ENCODE measurements at regions not wholly inside any gene's neighbourhood (a gene's known extent, or its start where the extent isn't known, plus 50 kb on each side); places are given as distances from the start of the nearest gene placed in this dataset.
A peak's percentile ranks its signal among the peaks of the same experiment; 100 is the strongest.

GRCh38 chr6:148616841-148617240 is 130.0 kb upstream of the UST start:
- no peak overlapping the region for H3K27ac Mint-ChIP-seq
- no peaks in the 10 kb centered on the region for H3K9me3 Mint-ChIP-seq
- H3K27me3 Mint-ChIP-seq (ENCODE audit: insufficient read depth), result peaks cover 12% of the 10 kb centered on the region; the same call in 1 of the 2 replicates
- peaks cover 12% of the 10 kb centered on the region for H3K4me1 Mint-ChIP-seq (ENCODE audit: low read depth)
- H3K36me3 Mint-ChIP-seq (ENCODE audit: low read depth), result no peaks in the 10 kb centered on the region
- no peak for DNase-seq
- H3K4me3 Mint-ChIP-seq, result no peak overlapping the region
- no peak for TF ChIP-seq CTCF (IDR thresholded peaks at IDR 0.05)

GRCh38 chr6:148617530-148617929 is 129.3 kb upstream of the UST start:
- Mint-ChIP-seq H3K4me3 (no peak overlapping the region), H3K9me3 (no peaks in the 10 kb centered on the region), H3K4me1 (ENCODE audit: low read depth) (peaks cover 9% of the 10 kb centered on the region; the same call in 1 of the 2 replicates), H3K27ac (no peak overlapping the region), H3K27me3 (ENCODE audit: insufficient read depth) (peaks cover 16% of the 10 kb centered on the region), H3K36me3 (ENCODE audit: low read depth) (no peaks in the 10 kb centered on the region)
- TF ChIP-seq CTCF (IDR thresholded peaks at IDR 0.05), result no peak
- DNase-seq, result peak; percentile 55

- no peak for TF ChIP-seq CTCF (IDR thresholded peaks at IDR 0.05)
These were observed 126.9 kb upstream of the UST start for GRCh38 chr6:148619891-148620290.

GRCh38 chr6:148620579-148621298 is 126.1 kb upstream of the UST start:
- peaks cover 9% of the 10 kb centered on the region for H3K27me3 Mint-ChIP-seq (ENCODE audit: insufficient read depth)
- TF ChIP-seq CTCF (IDR thresholded peaks at IDR 0.05), result no peak
- no peaks in the 10 kb centered on the region for H3K9me3 Mint-ChIP-seq
- DNase-seq, result no peak
- no peak overlapping the region for H3K27ac Mint-ChIP-seq
- H3K36me3 Mint-ChIP-seq (ENCODE audit: low read depth), result no peaks in the 10 kb centered on the region
- H3K4me3 Mint-ChIP-seq, result no peak overlapping the region
- H3K4me1 Mint-ChIP-seq (ENCODE audit: low read depth), result peaks cover 16% of the 10 kb centered on the region

More at GRCh38 chr6:148619891-148620290, 126.9 kb upstream of the UST start:
- Mint-ChIP-seq H3K27me3 (ENCODE audit: insufficient read depth) (peaks cover 11% of the 10 kb centered on the region), H3K36me3 (ENCODE audit: low read depth) (no peaks in the 10 kb centered on the region), H3K9me3 (no peaks in the 10 kb centered on the region), H3K4me1 (ENCODE audit: low read depth) (peaks cover 16% of the 10 kb centered on the region), H3K4me3 (no peak overlapping the region), H3K27ac (no peak overlapping the region)
- no peak for DNase-seq

- Mint-ChIP-seq H3K4me3 (no peak overlapping the region), H3K27me3 (ENCODE audit: insufficient read depth) (peaks cover 4% of the 10 kb centered on the region), H3K27ac (no peak overlapping the region), H3K9me3 (no peaks in the 10 kb centered on the region), H3K36me3 (ENCODE audit: low read depth) (no peaks in the 10 kb centered on the region), H3K4me1 (ENCODE audit: low read depth) (peaks cover 27% of the 10 kb centered on the region)
- no peak for DNase-seq
- TF ChIP-seq CTCF (IDR thresholded peaks at IDR 0.05), result no peak
These were observed 121.2 kb upstream of the UST start for GRCh38 chr6:148625609-148626008.
